ENCODE measurements at regions not wholly inside any gene's neighbourhood (a gene's known extent, or its start where the extent isn't known, plus 50 kb on each side); places are given as distances from the start of the nearest gene placed in this dataset.
"Not testable (repeated sequence)": the region's sequence is repeated elsewhere in the genome, so short reads cannot be mapped to it uniquely, and the experiment has no call there.

GRCh38 chr7:113030489-113030888 is 56.1 kb downstream of the GPR85 start:
- DNase-seq, result no peak

- DNase-seq, result no peak
These were observed 59.7 kb downstream of the GPR85 start for GRCh38 chr7:113026941-113027340.

- DNase-seq, result not testable (repeated sequence)
These were observed 69.3 kb downstream of the GPR85 start for GRCh38 chr7:113017144-113017857.

GRCh38 chr7:113015034-113015645 is 71.5 kb downstream of the GPR85 start:
- DNase-seq, result no peak

DNA sequence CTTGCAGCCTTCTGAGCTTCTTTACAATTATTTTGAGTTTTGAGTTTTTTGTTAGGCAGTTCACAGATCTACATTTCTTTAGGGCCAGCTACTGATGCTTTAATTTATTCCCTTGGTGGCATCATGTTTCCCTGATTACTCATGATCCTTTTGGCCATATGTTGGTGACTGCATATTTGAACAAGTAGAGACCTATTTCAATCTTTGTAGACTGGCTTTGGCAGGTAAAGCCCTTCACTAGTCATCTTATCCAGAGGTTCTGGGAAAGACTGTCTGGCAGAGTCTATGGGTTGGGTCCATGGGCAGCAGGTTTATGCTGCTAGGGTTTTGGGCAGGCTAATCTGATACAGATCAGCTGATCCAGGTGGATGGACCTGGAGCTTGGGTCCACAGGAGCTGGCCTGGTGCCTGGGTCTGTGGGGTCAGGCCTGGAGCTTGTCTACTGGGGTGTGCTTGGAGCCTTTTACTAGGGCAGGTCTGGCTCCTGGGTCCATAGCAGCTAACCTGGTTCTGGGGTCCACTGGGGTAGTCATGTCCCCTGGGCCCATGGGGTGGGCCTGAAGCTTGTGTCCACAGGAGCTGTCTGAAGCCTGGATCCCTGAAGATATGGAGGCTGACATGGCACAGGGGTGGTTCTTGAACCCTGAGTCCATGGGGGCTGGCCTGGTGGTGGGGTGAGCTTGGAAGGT is 72.7 kb downstream of the GPR85 start:
- DNase-seq, result no peak

DNA sequence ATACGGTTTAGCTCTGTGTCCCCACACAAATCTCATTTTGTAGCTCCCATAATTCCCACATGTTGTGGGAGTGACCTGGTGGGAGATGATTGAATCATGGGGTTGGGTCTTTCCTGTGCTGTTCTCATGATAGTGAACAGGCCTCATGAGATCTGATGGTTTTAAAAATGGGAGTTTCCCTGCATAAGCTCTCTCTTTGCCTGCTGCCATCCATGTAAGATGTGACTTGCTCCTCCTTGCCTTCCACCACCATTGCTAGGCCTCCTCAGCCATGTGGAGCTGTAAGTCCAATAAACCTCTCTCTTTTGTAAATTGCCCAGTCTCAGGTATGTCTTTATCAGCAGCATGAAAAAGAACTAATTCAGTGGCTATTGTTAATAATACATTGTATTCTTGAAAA is 73.8 kb downstream of the GPR85 start:
- DNase-seq, result not testable (repeated sequence)

- DNase-seq, result no peak
These were observed 76.2 kb downstream of the GPR85 start for GRCh38 chr7:113010377-113010776.

- no peak for DNase-seq
These were observed 77.9 kb downstream of the GPR85 start for GRCh38 chr7:113008755-113009154.

DNA sequence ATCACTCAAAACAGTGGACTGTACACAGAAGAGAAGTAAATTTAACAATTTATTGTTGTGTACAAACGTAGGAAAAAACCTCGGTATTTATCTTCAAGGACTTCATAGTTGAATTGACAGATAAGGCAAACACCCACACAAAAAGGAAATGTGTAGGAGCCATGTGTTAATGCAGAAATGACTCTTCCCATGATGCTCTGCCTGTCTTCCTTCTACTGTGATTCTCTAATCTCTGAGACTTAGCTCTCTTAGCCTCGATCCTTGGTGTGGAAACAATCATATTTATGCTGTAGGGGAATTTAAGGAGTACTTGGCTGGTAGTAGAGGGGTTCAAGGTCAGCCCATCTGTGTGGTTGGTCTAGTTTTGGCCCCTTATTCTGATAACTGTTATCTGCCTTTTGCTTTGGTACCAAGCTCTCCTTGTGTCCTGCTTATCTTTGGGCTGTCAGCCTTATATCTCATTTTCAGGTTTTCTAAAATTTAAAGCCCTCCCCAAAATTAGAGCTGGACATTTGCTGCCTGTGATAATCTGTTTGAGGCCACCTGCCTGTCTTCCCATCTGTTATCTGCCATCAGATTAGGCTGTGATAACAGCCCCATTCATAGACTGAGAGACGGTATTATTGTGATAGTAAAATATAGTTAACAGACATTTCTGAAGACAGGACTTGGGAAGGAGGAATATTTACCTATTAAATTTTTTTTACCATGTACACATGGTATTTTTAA is 81.7 kb downstream of the GPR85 start:
- no peak for DNase-seq

- DNase-seq, result no peak
These were observed 86.2 kb downstream of the GPR85 start for GRCh38 chr7:113000316-113001020.

DNA sequence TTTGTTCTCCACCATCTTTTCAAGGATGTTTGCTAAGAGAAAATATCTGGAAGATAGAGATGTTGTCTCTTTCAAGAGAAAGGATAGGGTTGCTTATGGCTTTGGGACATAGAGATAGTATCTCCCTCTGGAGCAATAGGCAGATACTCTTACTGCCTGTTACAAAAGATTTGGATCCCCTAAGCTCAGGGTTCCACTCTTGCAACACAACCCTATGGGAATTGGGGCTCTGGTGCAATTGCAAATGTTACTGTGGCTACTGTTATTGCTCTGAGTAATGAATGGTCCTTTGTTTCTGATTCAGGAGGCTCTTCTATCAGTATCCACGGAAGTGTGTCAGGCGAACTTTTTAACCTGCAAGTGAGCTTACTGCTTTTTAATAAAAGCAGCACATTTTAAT is 88.8 kb downstream of the GPR85 start:
- DNase-seq, result no peak

- DNase-seq, result no peak
These were observed 90.2 kb downstream of the GPR85 start for GRCh38 chr7:112996331-112996871.

DNA sequence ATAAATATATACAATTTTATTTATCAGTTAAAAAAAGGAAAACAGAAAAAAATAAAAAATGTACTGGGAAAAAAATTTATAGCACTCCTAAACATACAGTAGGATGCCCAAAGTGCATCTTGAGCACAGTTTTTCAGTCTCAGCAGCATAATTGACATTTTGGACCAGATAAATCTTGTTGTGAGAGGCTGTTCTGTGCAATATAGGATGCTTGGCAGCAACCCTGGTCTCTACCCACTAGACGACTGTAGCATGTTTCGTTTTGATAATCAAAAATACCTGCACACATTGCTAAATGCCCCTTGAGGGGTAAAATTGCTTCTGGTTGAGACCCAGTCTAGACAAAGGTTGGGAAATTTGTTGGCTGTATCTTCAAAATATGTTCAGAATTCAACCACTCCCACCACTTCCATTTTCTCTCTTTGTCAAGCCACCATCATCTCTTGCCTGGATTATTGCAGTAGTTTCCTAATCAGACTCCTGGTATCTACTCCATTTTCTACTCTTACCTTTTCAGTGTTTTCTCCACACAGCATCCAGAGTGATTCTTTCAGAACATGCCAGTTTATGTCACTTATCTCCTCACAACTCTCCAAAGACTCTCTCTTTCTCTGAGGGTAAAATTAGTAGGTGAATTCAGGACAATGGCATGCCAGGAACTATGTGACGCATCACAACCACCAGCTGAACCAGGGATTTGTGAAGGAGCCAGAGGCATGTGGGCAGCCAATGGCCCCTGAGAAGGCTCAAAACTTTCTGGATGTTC is 91.4 kb downstream of the GPR85 start:
- DNase-seq, result no peak

- DNase-seq, result no peak
These were observed 92.0 kb downstream of the GPR85 start for GRCh38 chr7:112994656-112995055.

GRCh38 chr7:112990624-112991023 is 96.0 kb downstream of the GPR85 start:
- no peak for DNase-seq

DNA sequence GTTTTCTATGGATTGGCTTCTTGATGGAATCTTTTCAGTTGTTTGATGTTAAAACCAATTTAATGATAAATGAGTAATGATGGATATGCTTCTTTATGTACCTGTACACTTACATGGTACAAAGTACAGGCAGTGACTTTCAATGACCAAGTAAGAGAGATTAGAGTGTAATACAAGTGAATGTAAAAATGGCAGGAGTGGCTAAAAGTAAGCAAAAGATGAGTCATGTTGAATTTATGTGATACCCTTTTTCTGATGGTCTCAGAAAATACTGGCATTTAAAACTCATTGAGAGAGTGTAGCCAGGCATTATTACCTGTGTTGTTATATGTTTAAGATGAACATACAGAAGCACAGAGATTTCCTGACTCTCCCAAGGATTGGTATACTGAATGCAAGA is 97.1 kb downstream of the GPR85 start:
- DNase-seq, result no peak

- DNase-seq, result no peak
These were observed 99.5 kb downstream of the GPR85 start for GRCh38 chr7:112987171-112987570.

GRCh38 chr7:112986256-112987031 is 100.2 kb downstream of the GPR85 start:
- DNase-seq, result no peak

GRCh38 chr7:112985377-112985987 is 101.1 kb downstream of the GPR85 start:
- DNase-seq, result no peak

All from occipital lobe (tissue), 1 donor.